Esophagus squamous epithelium (tissue), 5 donors: ENCODE measurements at regions not wholly inside any gene's neighbourhood (a gene's known extent, or its start where the extent isn't known, plus 50 kb on each side); places are given as distances from the start of the nearest gene placed in this dataset.

Experiments
- DNase-seq: peaks from one replicate; lab custom pipeline; 2025; lab: John Stamatoyannopoulos, UW
- H3K27ac ChIP-seq, 4 donors: fragments of 200-600 bp; sonication (generic); one replicate each; pipeline ENCODE4 v1.5.1; 2016 to 2019; ENCODE audit warnings: mild to moderate bottlenecking in 1 of 4
- H3K27me3 ChIP-seq, 4 donors: fragments of 200-600 bp; sonication (generic); 1 replicate in 3 of 4; 2 replicates in 1 of 4; pipeline versions ENCODE4 v1.5.1 to v1.6.0; 2017 to 2021; ENCODE audit warnings: antibody characterized with exemption in 1 of 4
- H3K36me3 ChIP-seq, 3 donors: fragments of 200-600 bp; sonication (generic); one replicate each; pipeline ENCODE4 v1.5.1; 2016 to 2019
- H3K4me1 ChIP-seq, 3 donors: fragments of 200-600 bp; sonication (generic); one replicate each; pipeline ENCODE4 v1.5.1; 2017 to 2019
- H3K4me3 ChIP-seq, 4 donors: fragments of 200-600 bp; sonication (generic); 1 replicate in 3 of 4; 2 replicates in 1 of 4; pipeline ENCODE4 v1.5.1; 2016 to 2019; ENCODE audit warnings: mild to moderate bottlenecking in 2 of 4, moderate library complexity in 1 of 4
- H3K9me3 ChIP-seq, 3 donors: fragments of 200-600 bp; sonication (generic); one replicate each; pipeline ENCODE4 v1.5.1; 2016 to 2019
- CTCF ChIP-seq, 6 experiments: fragments of 450-650 bp in 4 of 6; fragments of 200-600 bp in 2 of 6; sonication (generic) in 2 of 6; IDR thresholded peaks; one replicate each; pipeline ENCODE4 v1.5.1; 2016 to 2019; ENCODE audit warnings: antibody characterized with exemption in 6 of 6, mild to moderate bottlenecking in 4 of 6, moderate library complexity in 4 of 6
- POLR2A ChIP-seq, 4 donors: fragments of 450-650 bp; IDR thresholded peaks; one replicate each; pipeline ENCODE4 v1.6.1; 2017; ENCODE audit warnings: antibody characterized with exemption in 4 of 4, mild to moderate bottlenecking in 4 of 4, moderate library complexity in 3 of 4
- WGBS, 2 donors: methylation state at CpG; one replicate each; pipeline ENCODE4 v1.1.5; 2018; 5-methylcytosine and 5-hydroxymethylcytosine counted together
- intact Hi-C: fragments of 100-400 bp; cut with DNase I; formaldehyde crosslinking; loops from one replicate; pipeline ENCODE4 v1.15.0; 2022
- donor health status: DM: yes; HTN: yes; CAD: no.

- no peaks in the 10 kb centered on the region for H3K36me3 ChIP-seq
- no peak for DNase-seq
- no peaks in the 10 kb centered on the region for H3K9me3 ChIP-seq
- peaks cover 0 to 32% (median 3%) of the 10 kb centered on the region in 3 donors for H3K4me1 ChIP-seq
- no peaks in the 10 kb centered on the region for H3K27me3 ChIP-seq
- intact Hi-C loops: no loop called here
- H3K27ac ChIP-seq: no peak overlapping the region
- TF ChIP-seq POLR2A (IDR thresholded peaks at IDR 0.05) (no peak), CTCF (IDR thresholded peaks at IDR 0.05) (no peak)
- H3K4me3 ChIP-seq: no peak overlapping the region
Measured at GRCh38 chr14:53605562-53605961, 351.1 kb downstream of the BMP4 start.

- H3K4me3 ChIP-seq: no peak overlapping the region
- H3K27me3 ChIP-seq: no peaks in the 10 kb centered on the region
- DNase-seq: no peak
- no peaks in the 10 kb centered on the region for H3K9me3 ChIP-seq
- TF ChIP-seq CTCF (IDR thresholded peaks at IDR 0.05) (no peak), POLR2A (IDR thresholded peaks at IDR 0.05) (no peak)
- H3K36me3 ChIP-seq: no peaks in the 10 kb centered on the region
- no peak overlapping the region for H3K27ac ChIP-seq
- peaks cover 0 to 24% (median 3%) of the 10 kb centered on the region in 3 donors for H3K4me1 ChIP-seq
- intact Hi-C loops: no loop called here
- 79 to 99% methylated on average over 5 of the region's 5 CpGs for WGBS, 2 donors
Measured at GRCh38 chr14:53603994-53604393, 352.6 kb downstream of the BMP4 start.

- Histone ChIP-seq H3K4me3 (no peak overlapping the region), H3K27ac (no peak overlapping the region), H3K36me3 (no peaks in the 10 kb centered on the region), H3K9me3 (no peaks in the 10 kb centered on the region), H3K4me1 (peaks cover 0 to 18% (median 0%) of the 10 kb centered on the region in 3 donors), H3K27me3 (no peaks in the 10 kb centered on the region)
- TF ChIP-seq CTCF (IDR thresholded peaks at IDR 0.05) (no peak), POLR2A (IDR thresholded peaks at IDR 0.05) (no peak)
- DNase-seq: no peak
- intact Hi-C loops: no loop called here
- 80% methylated on average over 1 of the region's 1 CpG for WGBS, 2 donors
Measured at GRCh38 chr14:53601409-53601808, 355.2 kb downstream of the BMP4 start.

DNA sequence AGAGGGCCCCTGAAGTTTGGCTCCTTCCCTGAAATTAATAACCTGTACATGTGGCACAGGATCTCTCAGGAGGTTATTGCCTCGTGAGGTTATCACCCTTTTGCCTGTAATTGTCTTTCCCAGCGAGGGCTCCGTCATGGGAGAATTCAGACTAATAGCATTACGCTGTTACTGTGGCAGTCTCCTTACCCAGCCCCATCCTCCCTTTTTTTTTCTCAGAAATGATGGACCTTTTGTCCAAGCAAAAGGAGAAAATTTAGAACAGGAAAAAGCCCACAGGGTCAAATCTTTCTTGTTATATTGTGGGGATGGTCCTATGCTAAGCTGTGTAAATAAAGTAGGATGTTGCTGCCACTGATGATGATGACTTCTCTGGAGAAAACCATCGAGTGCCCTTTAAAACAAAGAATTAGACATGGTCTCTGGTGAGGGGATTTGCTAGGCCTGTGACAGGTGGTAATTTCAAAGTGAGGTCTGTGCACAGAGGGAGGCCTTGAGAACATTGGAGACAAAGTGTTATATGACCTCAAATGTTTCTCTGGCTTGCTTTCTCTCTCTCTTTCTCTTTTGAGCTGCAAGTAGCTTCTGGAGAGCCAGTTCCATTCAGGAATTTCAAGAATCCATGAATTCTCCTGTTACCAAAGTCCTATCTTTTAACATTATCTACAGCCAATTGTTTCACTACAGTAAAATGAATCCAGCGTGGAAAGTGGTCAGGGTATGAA lies 357.2 kb downstream of the BMP4 start:
- no peaks in the 10 kb centered on the region for H3K9me3 ChIP-seq
- intact Hi-C loops: no loop called here
- H3K4me3 ChIP-seq: no peak overlapping the region
- no peak overlapping the region for H3K27ac ChIP-seq
- TF ChIP-seq POLR2A (IDR thresholded peaks at IDR 0.05) (no peak), CTCF (IDR thresholded peaks at IDR 0.05) (no peak)
- no peak for DNase-seq
- H3K4me1 ChIP-seq: peaks cover 0 to 18% (median 0%) of the 10 kb centered on the region in 3 donors
- H3K27me3 ChIP-seq: no peaks in the 10 kb centered on the region
- WGBS, 2 donors: 76 to 81% methylated on average over 6 of the region's 6 CpGs
- H3K36me3 ChIP-seq: no peaks in the 10 kb centered on the region

GRCh38 chr14:53596853-53597525 lies 359.6 kb downstream of the BMP4 start:
- no peak overlapping the region for H3K27ac ChIP-seq
- intact Hi-C loops: no loop called here
- no peak for DNase-seq
- WGBS, 2 donors: 52 to 54% methylated on average over 7 of the region's 7 CpGs
- no peak for TF ChIP-seq CTCF (IDR thresholded peaks at IDR 0.05)
- no peak for TF ChIP-seq POLR2A (IDR thresholded peaks at IDR 0.05)
- H3K27me3 ChIP-seq: no peaks in the 10 kb centered on the region
- H3K4me3 ChIP-seq: no peak overlapping the region
- H3K36me3 ChIP-seq: no peaks in the 10 kb centered on the region
- H3K4me1 ChIP-seq: peaks cover 0 to 18% (median 0%) of the 10 kb centered on the region in 3 donors
- no peaks in the 10 kb centered on the region for H3K9me3 ChIP-seq
